ENCODE measurements at regions not wholly inside any gene's neighbourhood (a gene's known extent, or its start where the extent isn't known, plus 50 kb on each side); places are given as distances from the start of the nearest gene placed in this dataset.

DNA sequence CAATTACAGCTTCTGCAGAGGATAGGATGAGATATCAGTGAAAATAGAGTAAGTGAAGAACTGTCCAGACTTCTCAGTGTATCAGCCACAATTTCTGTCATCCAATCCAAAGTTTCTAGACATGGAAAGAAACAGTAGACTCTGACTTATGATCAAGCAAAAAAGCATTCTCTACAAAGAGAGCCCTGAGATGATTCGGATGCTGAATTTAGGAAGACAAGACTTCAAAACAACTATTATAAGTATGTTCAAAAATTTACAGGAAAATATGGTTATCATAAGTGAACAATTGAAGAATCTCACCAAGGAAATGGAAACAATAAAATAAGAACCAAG is 238.2 kb upstream of the IRS2 start:
- Histone ChIP-seq H3K27ac (ENCODE audit: low read depth, low read length, poor library complexity, severe bottlenecking) (no peak overlapping the region), H3K4me2 (ENCODE audit: low read length) (no peak overlapping the region), H3K36me3 (ENCODE audit: insufficient read depth, low read length) (no peaks in the 10 kb centered on the region), H3K9me2 (ENCODE audit: insufficient read depth, low read length) (no peaks in the 10 kb centered on the region), H3K9me3 (ENCODE audit: low read length) (no peaks in the 10 kb centered on the region), H3K4me1 (ENCODE audit: insufficient read depth, low read length, poor library complexity, severe bottlenecking) (no peaks in the 10 kb centered on the region), H2AFZ (ENCODE audit: low read length) (no peak overlapping the region), H3K79me2 (ENCODE audit: insufficient read depth, low read depth, low read length) (no peaks in the 10 kb centered on the region), H4K20me1 (ENCODE audit: insufficient read depth, low read length) (no peaks in the 10 kb centered on the region), H3K4me3 (ENCODE audit: low read depth, low read length, poor library complexity, severe bottlenecking) (no peak overlapping the region)
- ChIA-PET POLR2A (interaction anchor here (0.7 kb wide), 1 partner anchor 22 kb away, joined by 5 read pairs; no protein-coding TSS in a partner anchor), CTCF (ENCODE audit: unreplicated experiment) (no interaction called here)
- DNase-seq (ENCODE audit: low spot score), result no peak
- BruUV-seq (replicated peaks), result no TSS peak
- TF ChIP-seq EZH2phosphoT487 (IDR thresholded peaks at IDR 0.05; ENCODE audit: borderline replicate concordance, low read depth, low read length) (no peak), CTCF (conservative IDR thresholded peaks at IDR 0.05; ENCODE audit: low read length) (no peak)
- intact Hi-C loops (cut with micrococcal nuclease; ENCODE audit: unreplicated experiment), result no loop called here

- no peaks in the 10 kb centered on the region for H3K79me2 ChIP-seq (ENCODE audit: insufficient read depth, low read depth, low read length)
- no peaks in the 10 kb centered on the region for H3K4me1 ChIP-seq (ENCODE audit: insufficient read depth, low read length, poor library complexity, severe bottlenecking)
- H3K27ac ChIP-seq (ENCODE audit: low read depth, low read length, poor library complexity, severe bottlenecking), result no peak overlapping the region
- intact Hi-C loops (cut with micrococcal nuclease; ENCODE audit: unreplicated experiment), result no loop called here
- H3K4me2 ChIP-seq (ENCODE audit: low read length), result no peak overlapping the region
- CTCF ChIA-PET (ENCODE audit: unreplicated experiment), result no interaction called here
- H3K9me3 ChIP-seq (ENCODE audit: low read length), result no peaks in the 10 kb centered on the region
- POLR2A ChIA-PET, result interaction anchor here (0.6 to 0.7 kb wide), 3 partner anchors 23 to 243 kb away, joined by 4 to 7 read pairs (median 5); no protein-coding TSS in a partner anchor
- BruUV-seq (replicated peaks), result no TSS peak
- H3K4me3 ChIP-seq (ENCODE audit: low read depth, low read length, poor library complexity, severe bottlenecking), result no peak overlapping the region
- no peak overlapping the region for H2AFZ ChIP-seq (ENCODE audit: low read length)
- TF ChIP-seq CTCF (conservative IDR thresholded peaks at IDR 0.05; ENCODE audit: low read length), result no peak
- no peak for TF ChIP-seq EZH2phosphoT487 (IDR thresholded peaks at IDR 0.05; ENCODE audit: borderline replicate concordance, low read depth, low read length)
- no peaks in the 10 kb centered on the region for H3K9me2 ChIP-seq (ENCODE audit: insufficient read depth, low read length)
- DNase-seq (ENCODE audit: low spot score), result no peak
- no peaks in the 10 kb centered on the region for H4K20me1 ChIP-seq (ENCODE audit: insufficient read depth, low read length)
- no peaks in the 10 kb centered on the region for H3K36me3 ChIP-seq (ENCODE audit: insufficient read depth, low read length)
Measured at GRCh38 chr13:110023729-110024644, 237.6 kb upstream of the IRS2 start.

DNA sequence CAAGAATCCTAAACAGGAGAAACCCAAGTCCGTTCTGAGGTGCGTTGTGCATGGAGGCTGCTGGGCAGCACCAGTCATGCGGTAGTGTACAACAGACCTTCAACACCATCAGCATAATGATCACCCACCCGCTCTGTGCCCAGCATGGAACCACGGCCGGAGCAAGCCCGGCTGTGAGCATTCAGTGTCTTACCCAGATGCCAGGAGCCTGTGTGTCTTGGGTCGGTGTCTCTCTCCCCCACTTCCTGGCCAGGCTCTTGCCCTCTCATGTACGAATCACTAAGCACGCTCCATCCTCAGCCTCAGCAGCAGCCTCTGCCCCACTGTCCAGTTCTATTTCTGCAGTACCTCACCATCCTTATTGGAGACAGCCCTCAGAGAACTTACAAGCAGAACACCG is 231.6 kb upstream of the IRS2 start:
- no TSS peak for BruUV-seq (replicated peaks)

More for the DNA sequence above, 231.6 kb upstream of the IRS2 start:
- Histone ChIP-seq H3K4me2 (ENCODE audit: low read length) (no peak overlapping the region), H3K4me3 (ENCODE audit: low read depth, low read length, poor library complexity, severe bottlenecking) (no peak overlapping the region), H4K20me1 (ENCODE audit: insufficient read depth, low read length) (no peaks in the 10 kb centered on the region), H3K36me3 (ENCODE audit: insufficient read depth, low read length) (no peaks in the 10 kb centered on the region), H3K9me3 (ENCODE audit: low read length) (no peaks in the 10 kb centered on the region), H3K79me2 (ENCODE audit: insufficient read depth, low read depth, low read length) (no peaks in the 10 kb centered on the region), H2AFZ (ENCODE audit: low read length) (no peak overlapping the region), H3K9me2 (ENCODE audit: insufficient read depth, low read length) (no peaks in the 10 kb centered on the region), H3K4me1 (ENCODE audit: insufficient read depth, low read length, poor library complexity, severe bottlenecking) (no peaks in the 10 kb centered on the region), H3K27ac (ENCODE audit: low read depth, low read length, poor library complexity, severe bottlenecking) (no peak overlapping the region)
- POLR2A ChIA-PET, result interaction anchor here (0.6 kb wide), 1 partner anchor 1603 kb away, joined by 3 read pairs; no protein-coding TSS in a partner anchor
- intact Hi-C loops (cut with micrococcal nuclease; ENCODE audit: unreplicated experiment), result no loop called here
- TF ChIP-seq EZH2phosphoT487 (IDR thresholded peaks at IDR 0.05; ENCODE audit: borderline replicate concordance, low read depth, low read length), result no peak
- no peak for TF ChIP-seq CTCF (conservative IDR thresholded peaks at IDR 0.05; ENCODE audit: low read length)
- DNase-seq (ENCODE audit: low spot score), result no peak
- CTCF ChIA-PET (ENCODE audit: unreplicated experiment), result no interaction called here
